ENCODE measurements at regions not wholly inside any gene's neighbourhood (a gene's known extent, or its start where the extent isn't known, plus 50 kb on each side); places are given as distances from the start of the nearest gene placed in this dataset.

DNA sequence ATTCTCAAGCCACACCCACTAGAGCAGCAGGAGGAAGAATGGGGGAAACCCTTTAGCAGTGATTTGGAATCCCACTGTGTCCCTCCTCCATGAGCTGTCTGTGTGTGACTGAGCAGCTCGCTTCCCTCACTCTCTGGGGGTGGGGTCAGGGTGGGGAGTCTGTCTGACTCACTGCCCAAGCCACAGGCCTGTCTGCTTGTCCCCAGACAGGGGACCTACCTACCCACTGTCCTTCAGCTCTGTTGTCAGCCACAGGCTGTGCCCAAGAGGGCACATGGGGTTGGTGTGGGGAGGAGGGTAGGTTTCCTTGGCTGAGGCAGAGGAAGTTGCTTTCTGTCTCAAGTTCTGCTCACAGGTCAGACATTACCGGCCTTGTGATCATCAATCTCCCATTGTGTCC, 127.0 kb downstream of the MAFB start:
- in situ Hi-C loops (cut with HindIII; ENCODE audit: low pct_ligation_motif_present, low pct_unique_long_range_greater_than_20kb, low sequenced_read_pairs) = no loop called here

GRCh38 chr20:40561187-40561586, 127.8 kb downstream of the MAFB start:
- DNase-seq = no peak
- in situ Hi-C loops (cut with HindIII; ENCODE audit: low pct_ligation_motif_present, low pct_unique_long_range_greater_than_20kb, low sequenced_read_pairs) = no loop called here

More for the DNA sequence above, 127.0 kb downstream of the MAFB start:
- DNase-seq = no peak

GRCh38 chr20:40558212-40558611, 130.8 kb downstream of the MAFB start:
- in situ Hi-C loops (cut with HindIII; ENCODE audit: low pct_ligation_motif_present, low pct_unique_long_range_greater_than_20kb, low sequenced_read_pairs) = no loop called here
- DNase-seq = no peak

DNA sequence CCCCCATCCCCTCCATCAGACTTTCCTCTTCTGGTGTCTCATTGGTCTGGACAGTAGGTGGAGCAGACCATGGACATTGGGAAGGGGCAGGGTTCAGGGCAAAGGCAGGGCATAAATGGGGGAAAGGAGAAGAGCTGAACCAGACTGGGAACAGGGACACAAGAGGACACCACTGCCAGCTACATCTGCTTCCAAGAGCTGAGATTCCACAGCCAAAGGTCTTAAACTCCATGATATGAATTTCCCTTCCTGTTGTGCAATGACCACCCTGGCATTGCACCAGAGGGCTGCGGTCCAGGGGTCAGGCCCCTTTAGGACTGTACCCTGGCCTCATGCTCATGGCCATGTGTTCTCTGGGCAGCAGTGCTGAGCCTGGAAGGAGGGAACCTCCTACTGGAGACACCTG, 137.9 kb downstream of the MAFB start:
- DNase-seq = no peak
- in situ Hi-C loops (cut with HindIII; ENCODE audit: low pct_ligation_motif_present, low pct_unique_long_range_greater_than_20kb, low sequenced_read_pairs) = no loop called here

GRCh38 chr20:40547483-40548091, 141.4 kb downstream of the MAFB start:
- in situ Hi-C loops (cut with HindIII; ENCODE audit: low pct_ligation_motif_present, low pct_unique_long_range_greater_than_20kb, low sequenced_read_pairs) = no loop called here

DNA sequence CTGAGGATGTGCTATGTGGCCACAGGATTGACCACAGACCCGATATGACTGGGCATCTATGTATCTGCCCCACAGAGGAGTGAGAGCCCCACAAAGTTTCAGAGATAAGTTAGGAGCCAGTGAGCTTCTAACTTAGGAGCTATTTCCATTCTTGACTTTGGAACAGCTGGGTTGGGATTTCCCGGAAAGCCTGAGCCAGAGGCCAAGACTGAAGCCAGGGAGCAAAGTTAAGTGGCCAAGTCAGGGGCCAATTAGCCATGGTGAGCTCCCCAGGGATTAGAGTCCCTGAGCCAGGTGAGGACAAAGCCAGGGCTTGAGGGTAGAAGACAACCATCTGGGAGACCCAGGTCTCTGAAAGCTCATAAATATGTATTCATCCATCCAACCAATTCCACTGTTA, 143.6 kb downstream of the MAFB start:
- in situ Hi-C loops (cut with HindIII; ENCODE audit: low pct_ligation_motif_present, low pct_unique_long_range_greater_than_20kb, low sequenced_read_pairs) = no loop called here
- no peak for DNase-seq

More at GRCh38 chr20:40547483-40548091, 141.4 kb downstream of the MAFB start:
- no peak for DNase-seq

DNA sequence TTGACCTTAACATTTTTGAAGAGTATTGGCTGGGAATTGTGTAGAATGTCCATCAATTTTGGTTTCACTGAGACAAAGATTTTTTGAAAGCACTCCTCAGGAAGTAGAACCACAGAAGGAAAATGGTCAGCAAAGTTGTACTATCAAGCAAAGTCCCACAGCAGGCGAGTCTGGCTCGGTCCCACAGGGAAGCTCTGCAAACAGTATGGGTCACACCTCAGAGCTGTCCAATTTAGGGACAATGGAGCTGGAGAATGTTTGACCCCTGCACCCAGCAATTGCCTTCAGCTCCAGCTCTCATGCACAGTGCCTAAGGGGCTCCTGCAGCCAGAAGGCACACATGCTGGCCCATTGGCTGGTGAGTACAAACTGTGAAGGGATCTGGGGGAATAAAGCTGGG, 147.0 kb downstream of the MAFB start:
- no peak for DNase-seq
- in situ Hi-C loops (cut with HindIII; ENCODE audit: low pct_ligation_motif_present, low pct_unique_long_range_greater_than_20kb, low sequenced_read_pairs) = no loop called here

GRCh38 chr20:40540166-40540565, 148.9 kb downstream of the MAFB start:
- in situ Hi-C loops (cut with HindIII; ENCODE audit: low pct_ligation_motif_present, low pct_unique_long_range_greater_than_20kb, low sequenced_read_pairs) = no loop called here
- no peak for DNase-seq

- no peak for DNase-seq
- in situ Hi-C loops (cut with HindIII; ENCODE audit: low pct_ligation_motif_present, low pct_unique_long_range_greater_than_20kb, low sequenced_read_pairs) = no loop called here
Measured at GRCh38 chr20:40538131-40538530, 150.9 kb downstream of the MAFB start.

GRCh38 chr20:40536808-40537207, 152.2 kb downstream of the MAFB start:
- in situ Hi-C loops (cut with HindIII; ENCODE audit: low pct_ligation_motif_present, low pct_unique_long_range_greater_than_20kb, low sequenced_read_pairs) = no loop called here
- no peak for DNase-seq

DNA sequence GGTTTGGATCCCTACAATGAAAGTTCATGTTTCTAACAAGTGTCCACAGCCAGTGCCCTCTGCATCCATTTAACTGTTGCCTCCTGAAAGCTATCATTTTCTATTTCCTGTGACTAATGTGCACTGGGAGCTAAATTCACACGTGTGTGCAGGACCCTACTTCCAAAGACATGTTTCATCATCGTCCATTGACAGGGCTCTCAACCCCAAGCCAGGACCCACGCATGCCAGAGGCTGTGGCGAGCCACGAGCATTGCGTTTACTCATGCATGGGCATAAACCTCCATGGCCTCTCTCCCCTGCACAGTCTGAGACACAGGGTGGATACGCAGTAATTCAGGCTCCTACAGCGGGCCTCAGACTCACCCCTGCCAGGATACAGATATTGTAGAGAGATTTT, 153.2 kb downstream of the MAFB start:
- no peak for DNase-seq
- in situ Hi-C loops (cut with HindIII; ENCODE audit: low pct_ligation_motif_present, low pct_unique_long_range_greater_than_20kb, low sequenced_read_pairs) = no loop called here

- in situ Hi-C loops (cut with HindIII; ENCODE audit: low pct_ligation_motif_present, low pct_unique_long_range_greater_than_20kb, low sequenced_read_pairs) = no loop called here
- DNase-seq = peak; percentile 28
Measured at GRCh38 chr20:40532103-40532502, 156.9 kb downstream of the MAFB start.

- no peak for DNase-seq
- in situ Hi-C loops (cut with HindIII; ENCODE audit: low pct_ligation_motif_present, low pct_unique_long_range_greater_than_20kb, low sequenced_read_pairs) = no loop called here
Measured at GRCh38 chr20:40525351-40525750, 163.7 kb downstream of the MAFB start.

- DNase-seq = no peak
- in situ Hi-C loops (cut with HindIII; ENCODE audit: low pct_ligation_motif_present, low pct_unique_long_range_greater_than_20kb, low sequenced_read_pairs) = no loop called here
Measured at GRCh38 chr20:40524071-40524470, 165.0 kb downstream of the MAFB start.

GRCh38 chr20:40522405-40522804, 166.6 kb downstream of the MAFB start:
- no peak for DNase-seq
- in situ Hi-C loops (cut with HindIII; ENCODE audit: low pct_ligation_motif_present, low pct_unique_long_range_greater_than_20kb, low sequenced_read_pairs) = no loop called here

DNA sequence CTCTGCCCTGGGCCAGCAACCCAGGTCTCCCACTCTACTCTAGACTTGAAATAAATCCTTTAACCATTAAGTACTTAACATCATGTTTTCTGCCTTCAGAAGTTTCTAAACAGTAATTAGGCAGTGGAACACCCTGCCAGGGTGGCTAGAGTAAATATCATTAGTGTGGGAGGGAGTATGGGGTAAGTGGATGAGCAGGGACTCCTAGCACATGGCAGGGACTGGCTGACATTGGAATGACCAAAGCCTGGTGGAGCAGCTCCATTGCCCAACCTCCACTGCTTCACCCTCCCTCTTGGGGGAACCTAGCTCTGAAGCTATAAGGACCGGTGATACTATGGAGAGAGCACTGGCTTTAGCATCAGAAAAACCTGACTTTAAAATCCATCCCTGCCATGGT, 167.1 kb downstream of the MAFB start:
- no peak for DNase-seq
- in situ Hi-C loops (cut with HindIII; ENCODE audit: low pct_ligation_motif_present, low pct_unique_long_range_greater_than_20kb, low sequenced_read_pairs) = no loop called here

DNA sequence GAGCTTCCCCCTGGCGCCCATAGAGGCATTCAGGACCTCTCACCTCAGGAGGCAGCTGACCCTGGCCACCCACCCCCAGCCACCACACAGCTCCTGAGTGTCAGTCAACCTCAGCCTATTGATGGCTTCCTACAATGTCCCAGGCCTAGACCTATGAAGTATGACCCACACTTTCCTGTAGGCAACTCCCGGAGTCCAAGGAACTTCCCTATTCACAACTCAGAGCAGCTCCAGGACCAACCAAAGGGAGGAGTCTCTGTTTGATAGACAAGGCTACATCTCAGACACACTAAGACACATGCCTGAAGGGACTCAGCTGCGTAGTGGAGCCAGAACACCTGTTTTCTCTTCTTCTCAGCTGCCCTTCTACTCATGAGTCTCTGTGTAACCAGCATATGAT, 169.1 kb downstream of the MAFB start:
- DNase-seq = no peak
- in situ Hi-C loops (cut with HindIII; ENCODE audit: low pct_ligation_motif_present, low pct_unique_long_range_greater_than_20kb, low sequenced_read_pairs) = no loop called here

- DNase-seq = no peak
- in situ Hi-C loops (cut with HindIII; ENCODE audit: low pct_ligation_motif_present, low pct_unique_long_range_greater_than_20kb, low sequenced_read_pairs) = no loop called here
Measured at GRCh38 chr20:40512994-40513393, 176.0 kb downstream of the MAFB start.

- in situ Hi-C loops (cut with HindIII; ENCODE audit: low pct_ligation_motif_present, low pct_unique_long_range_greater_than_20kb, low sequenced_read_pairs) = no loop called here
- DNase-seq = no peak
Measured at GRCh38 chr20:40512591-40512990, 176.4 kb downstream of the MAFB start.

DNA sequence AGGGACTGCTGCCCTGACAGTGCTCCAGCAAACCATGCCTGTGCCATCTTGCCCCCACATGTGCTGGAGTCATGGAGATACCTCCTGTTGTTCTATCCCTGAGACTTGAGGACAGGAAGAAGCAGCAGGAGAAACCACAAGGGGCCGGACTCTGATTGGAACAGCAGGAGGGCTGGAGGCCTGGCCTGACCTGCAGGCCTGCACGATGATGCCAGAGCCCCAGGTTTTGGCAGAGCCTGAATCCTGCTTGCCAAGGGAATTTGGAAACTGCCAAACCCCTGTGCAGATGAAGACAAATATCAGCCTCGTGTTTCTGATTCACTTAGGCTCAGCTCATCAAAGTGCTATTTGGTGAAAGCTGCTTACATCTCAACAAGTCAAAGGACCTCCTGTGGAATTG, 177.6 kb downstream of the MAFB start:
- no peak for DNase-seq
- in situ Hi-C loops (cut with HindIII; ENCODE audit: low pct_ligation_motif_present, low pct_unique_long_range_greater_than_20kb, low sequenced_read_pairs) = no loop called here

GRCh38 chr20:40510622-40511021, 178.4 kb downstream of the MAFB start:
- in situ Hi-C loops (cut with HindIII; ENCODE audit: low pct_ligation_motif_present, low pct_unique_long_range_greater_than_20kb, low sequenced_read_pairs) = no loop called here
- no peak for DNase-seq
